Activated CD8-positive, alpha-beta memory T cell treated with anti-CD3 and anti-CD28 coated beads, Interleukin-2, amount 10 ng/mL, durations not matched to agents 7 days and 5 days (primary cell): ENCODE measurements at regions not wholly inside any gene's neighbourhood (a gene's known extent, or its start where the extent isn't known, plus 50 kb on each side); places are given as distances from the start of the nearest gene placed in this dataset.

Experiments used
- ATAC-seq: fragments of 150-1000 bp; cut with Tn5 transposase; one replicate; pipeline ENCODE4 v1.10.0; 2021; ENCODE audit warnings: moderate library complexity
- CTCF ChIA-PET: fragments of 350-600 bp; sonication (Branson Sonifier 250); formaldehyde crosslinking; loops from one replicate; lab custom pipeline; 2021; ENCODE audit warnings: antibody characterized with exemption; lab: Charles Lee
- DNase-seq: peaks from one replicate; pipeline ENCODE4 v3.0.0-alpha.2; 2020
- H3K27ac Mint-ChIP-seq: one replicate; pipeline ENCODE4 v1.8.0; 2021; ENCODE audit warnings: mild to moderate bottlenecking, mixed read lengths
- H3K27me3 Mint-ChIP-seq: one replicate; pipeline ENCODE4 v1.8.0; 2021; ENCODE audit warnings: mixed read lengths
- H3K36me3 Mint-ChIP-seq: one replicate; pipeline ENCODE4 v1.8.0; 2021; ENCODE audit warnings: mild to moderate bottlenecking, mixed read lengths
- H3K4me1 Mint-ChIP-seq: one replicate; pipeline ENCODE4 v1.8.0; 2021; ENCODE audit warnings: mixed read lengths
- H3K4me3 Mint-ChIP-seq: one replicate; pipeline ENCODE4 v1.8.0; 2021; ENCODE audit warnings: mild to moderate bottlenecking, moderate library complexity, mixed read lengths
- H3K9me3 Mint-ChIP-seq: one replicate; pipeline ENCODE4 v1.8.0; 2022; ENCODE audit warnings: low read depth, mixed read lengths

- ATAC-seq (no peak), DNase-seq (no peak)
- no peak overlapping the region for H3K27ac Mint-ChIP-seq
- peaks cover 44% of the 10 kb centered on the region for H3K27me3 Mint-ChIP-seq
- peaks cover 29% of the 10 kb centered on the region for H3K4me1 Mint-ChIP-seq
- H3K9me3 Mint-ChIP-seq = no peaks in the 10 kb centered on the region
- H3K4me3 Mint-ChIP-seq = peak overlapping the region; percentile 63
- CTCF ChIA-PET = interaction anchor here (1.3 to 14.7 kb wide), 6 partner anchors 12 to 267 kb away, joined by 4 to 278 read pairs (median 25); no protein-coding TSS in a partner anchor
- no peaks in the 10 kb centered on the region for H3K36me3 Mint-ChIP-seq
These were observed 49.6 kb upstream of the AMZ2 start for GRCh38 chr17:68197997-68198930.
